Testis (tissue), 2 donors: ENCODE measurements at regions not wholly inside any gene's neighbourhood (a gene's known extent, or its start where the extent isn't known, plus 50 kb on each side); places are given as distances from the start of the nearest gene placed in this dataset.

Source experiments
- POLR2A ChIP-seq: fragments of 450-650 bp; IDR thresholded peaks from one replicate; pipeline ENCODE4 v1.6.1; 2017; ENCODE audit warnings: antibody characterized with exemption, mild to moderate bottlenecking, moderate library complexity
- TF ChIP-seq, protein P1 (sequence below), 3 experiments: fragments of 450-650 bp in 2 of 3; fragments of 200-600 bp in 1 of 3; sonication (generic) in 1 of 3; IDR thresholded peaks; one replicate each; pipeline ENCODE4 v1.5.1; 2016 to 2019; ENCODE audit warnings: antibody characterized with exemption in 3 of 3, mild to moderate bottlenecking in 2 of 3, moderate library complexity in 1 of 3

DNA sequence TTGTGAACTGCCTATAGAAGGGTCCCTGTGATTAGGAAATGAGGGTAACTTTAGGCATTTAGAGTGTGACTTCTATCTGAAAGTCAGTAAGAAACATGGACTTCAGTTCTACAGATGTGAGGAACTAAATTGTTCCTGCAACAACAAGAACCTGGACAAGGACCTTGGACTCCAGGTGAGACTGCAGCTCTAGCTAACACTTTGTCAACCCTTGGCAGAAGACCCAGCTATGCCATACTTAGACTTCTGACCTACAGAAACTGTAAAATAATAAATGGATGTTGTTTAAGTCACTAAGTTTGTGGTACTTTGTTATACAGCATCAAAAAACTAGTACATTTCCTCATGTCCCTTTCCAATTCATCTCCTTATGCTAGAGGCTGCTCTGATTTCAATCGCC lies 580.8 kb downstream of the IQCM start:
- TF ChIP-seq, protein P1, sequence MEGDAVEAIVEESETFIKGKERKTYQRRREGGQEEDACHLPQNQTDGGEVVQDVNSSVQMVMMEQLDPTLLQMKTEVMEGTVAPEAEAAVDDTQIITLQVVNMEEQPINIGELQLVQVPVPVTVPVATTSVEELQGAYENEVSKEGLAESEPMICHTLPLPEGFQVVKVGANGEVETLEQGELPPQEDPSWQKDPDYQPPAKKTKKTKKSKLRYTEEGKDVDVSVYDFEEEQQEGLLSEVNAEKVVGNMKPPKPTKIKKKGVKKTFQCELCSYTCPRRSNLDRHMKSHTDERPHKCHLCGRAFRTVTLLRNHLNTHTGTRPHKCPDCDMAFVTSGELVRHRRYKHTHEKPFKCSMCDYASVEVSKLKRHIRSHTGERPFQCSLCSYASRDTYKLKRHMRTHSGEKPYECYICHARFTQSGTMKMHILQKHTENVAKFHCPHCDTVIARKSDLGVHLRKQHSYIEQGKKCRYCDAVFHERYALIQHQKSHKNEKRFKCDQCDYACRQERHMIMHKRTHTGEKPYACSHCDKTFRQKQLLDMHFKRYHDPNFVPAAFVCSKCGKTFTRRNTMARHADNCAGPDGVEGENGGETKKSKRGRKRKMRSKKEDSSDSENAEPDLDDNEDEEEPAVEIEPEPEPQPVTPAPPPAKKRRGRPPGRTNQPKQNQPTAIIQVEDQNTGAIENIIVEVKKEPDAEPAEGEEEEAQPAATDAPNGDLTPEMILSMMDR (IDR thresholded peaks at IDR 0.05), result no peak
- TF ChIP-seq POLR2A, result no peak
